ENCODE measurements at regions not wholly inside any gene's neighbourhood (a gene's known extent, or its start where the extent isn't known, plus 50 kb on each side); places are given as distances from the start of the nearest gene placed in this dataset.

DNA sequence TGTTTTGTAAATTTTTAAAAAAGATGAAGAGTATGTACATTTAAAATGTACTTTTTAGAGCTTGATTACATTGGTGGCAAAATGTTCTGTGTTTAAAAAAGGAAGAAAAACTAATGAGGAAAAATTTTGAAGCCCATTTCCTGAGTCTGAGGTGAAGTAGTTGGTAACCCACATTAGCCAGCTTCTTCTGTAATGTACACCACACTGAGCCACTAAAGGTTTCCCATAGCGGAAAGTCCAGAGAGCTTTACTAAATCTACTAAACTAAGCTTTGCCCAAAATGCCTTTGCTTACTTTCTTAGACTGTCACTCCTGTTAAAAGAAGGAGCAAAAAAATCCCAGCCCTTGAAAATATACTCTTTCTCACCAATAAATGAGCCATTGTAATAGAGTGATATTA, 804.8 kb upstream of the ZEB2 start:
- no peaks in the 10 kb centered on the region for H3K9me3 ChIP-seq (ENCODE audit: control insufficient read depth, insufficient read depth, low read depth, low read length)
- no peak for ATAC-seq
- no peak overlapping the region for H3K4me3 ChIP-seq (ENCODE audit: low read depth in 2 of 2, low read length in 2 of 2)
- in situ Hi-C loops (cut with HindIII; ENCODE audit: low pct_unique_long_range_greater_than_20kb, low sequenced_read_pairs), result no loop called here
- no TSS peak for BruUV-seq (replicated peaks)
- H3K36me3 ChIP-seq (ENCODE audit: control insufficient read depth, insufficient read depth, low read length), result no peaks in the 10 kb centered on the region
- ChIA-PET POLR2A (no interaction called here), CTCF (no interaction called here)
- TF ChIP-seq SIN3A (IDR thresholded peaks at IDR 0.05; ENCODE audit: borderline replicate concordance, insufficient read depth, low read depth, low read length), result no peak
- TF ChIP-seq, protein P1, sequence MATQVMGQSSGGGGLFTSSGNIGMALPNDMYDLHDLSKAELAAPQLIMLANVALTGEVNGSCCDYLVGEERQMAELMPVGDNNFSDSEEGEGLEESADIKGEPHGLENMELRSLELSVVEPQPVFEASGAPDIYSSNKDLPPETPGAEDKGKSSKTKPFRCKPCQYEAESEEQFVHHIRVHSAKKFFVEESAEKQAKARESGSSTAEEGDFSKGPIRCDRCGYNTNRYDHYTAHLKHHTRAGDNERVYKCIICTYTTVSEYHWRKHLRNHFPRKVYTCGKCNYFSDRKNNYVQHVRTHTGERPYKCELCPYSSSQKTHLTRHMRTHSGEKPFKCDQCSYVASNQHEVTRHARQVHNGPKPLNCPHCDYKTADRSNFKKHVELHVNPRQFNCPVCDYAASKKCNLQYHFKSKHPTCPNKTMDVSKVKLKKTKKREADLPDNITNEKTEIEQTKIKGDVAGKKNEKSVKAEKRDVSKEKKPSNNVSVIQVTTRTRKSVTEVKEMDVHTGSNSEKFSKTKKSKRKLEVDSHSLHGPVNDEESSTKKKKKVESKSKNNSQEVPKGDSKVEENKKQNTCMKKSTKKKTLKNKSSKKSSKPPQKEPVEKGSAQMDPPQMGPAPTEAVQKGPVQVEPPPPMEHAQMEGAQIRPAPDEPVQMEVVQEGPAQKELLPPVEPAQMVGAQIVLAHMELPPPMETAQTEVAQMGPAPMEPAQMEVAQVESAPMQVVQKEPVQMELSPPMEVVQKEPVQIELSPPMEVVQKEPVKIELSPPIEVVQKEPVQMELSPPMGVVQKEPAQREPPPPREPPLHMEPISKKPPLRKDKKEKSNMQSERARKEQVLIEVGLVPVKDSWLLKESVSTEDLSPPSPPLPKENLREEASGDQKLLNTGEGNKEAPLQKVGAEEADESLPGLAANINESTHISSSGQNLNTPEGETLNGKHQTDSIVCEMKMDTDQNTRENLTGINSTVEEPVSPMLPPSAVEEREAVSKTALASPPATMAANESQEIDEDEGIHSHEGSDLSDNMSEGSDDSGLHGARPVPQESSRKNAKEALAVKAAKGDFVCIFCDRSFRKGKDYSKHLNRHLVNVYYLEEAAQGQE (IDR thresholded peaks at IDR 0.05; ENCODE audit: insufficient read depth in 1 of 2, low read depth in 2 of 2, low read length in 1 of 2), result no peak
- TF ChIP-seq, protein P2, sequence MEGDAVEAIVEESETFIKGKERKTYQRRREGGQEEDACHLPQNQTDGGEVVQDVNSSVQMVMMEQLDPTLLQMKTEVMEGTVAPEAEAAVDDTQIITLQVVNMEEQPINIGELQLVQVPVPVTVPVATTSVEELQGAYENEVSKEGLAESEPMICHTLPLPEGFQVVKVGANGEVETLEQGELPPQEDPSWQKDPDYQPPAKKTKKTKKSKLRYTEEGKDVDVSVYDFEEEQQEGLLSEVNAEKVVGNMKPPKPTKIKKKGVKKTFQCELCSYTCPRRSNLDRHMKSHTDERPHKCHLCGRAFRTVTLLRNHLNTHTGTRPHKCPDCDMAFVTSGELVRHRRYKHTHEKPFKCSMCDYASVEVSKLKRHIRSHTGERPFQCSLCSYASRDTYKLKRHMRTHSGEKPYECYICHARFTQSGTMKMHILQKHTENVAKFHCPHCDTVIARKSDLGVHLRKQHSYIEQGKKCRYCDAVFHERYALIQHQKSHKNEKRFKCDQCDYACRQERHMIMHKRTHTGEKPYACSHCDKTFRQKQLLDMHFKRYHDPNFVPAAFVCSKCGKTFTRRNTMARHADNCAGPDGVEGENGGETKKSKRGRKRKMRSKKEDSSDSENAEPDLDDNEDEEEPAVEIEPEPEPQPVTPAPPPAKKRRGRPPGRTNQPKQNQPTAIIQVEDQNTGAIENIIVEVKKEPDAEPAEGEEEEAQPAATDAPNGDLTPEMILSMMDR (IDR thresholded peaks at IDR 0.05), result no peak
- no peaks in the 10 kb centered on the region for H3K27me3 ChIP-seq (ENCODE audit: control insufficient read depth, insufficient read depth, low read length)
- no peak for DNase-seq (ENCODE audit: low read depth, low spot score)
- intact Hi-C loops (cut with micrococcal nuclease; ENCODE audit: unreplicated experiment), result no loop called here
- H3K27ac ChIP-seq (ENCODE audit: low read length), result no peak overlapping the region
- no peaks in the 10 kb centered on the region for H3K4me1 ChIP-seq (ENCODE audit: control insufficient read depth, insufficient read depth, low read length)

- BruUV-seq (replicated peaks), result no TSS peak
- Histone ChIP-seq H3K27me3 (ENCODE audit: control insufficient read depth, insufficient read depth, low read length) (no peaks in the 10 kb centered on the region), H3K9me3 (ENCODE audit: control insufficient read depth, insufficient read depth, low read depth, low read length) (no peaks in the 10 kb centered on the region), H3K36me3 (ENCODE audit: control insufficient read depth, insufficient read depth, low read length) (no peaks in the 10 kb centered on the region), H3K27ac (ENCODE audit: low read length) (no peak overlapping the region), H3K4me1 (ENCODE audit: control insufficient read depth, insufficient read depth, low read length) (no peaks in the 10 kb centered on the region), H3K4me3 (ENCODE audit: low read depth in 2 of 2, low read length in 2 of 2) (no peak overlapping the region)
- in situ Hi-C loops (cut with HindIII; ENCODE audit: low pct_unique_long_range_greater_than_20kb, low sequenced_read_pairs) (no loop called here), intact Hi-C loops (cut with micrococcal nuclease; ENCODE audit: unreplicated experiment) (no loop called here)
- CTCF ChIA-PET, result no interaction called here
- TF ChIP-seq POLR2AphosphoS5 (IDR thresholded peaks at IDR 0.05; ENCODE audit: low read depth, low read length), result no peak
- TF ChIP-seq, protein P2 (IDR thresholded peaks at IDR 0.05), result no peak
- no peak for TF ChIP-seq TCF7L2 (IDR thresholded peaks at IDR 0.05; ENCODE audit: low read depth, low read length)
- TF ChIP-seq SIN3A (IDR thresholded peaks at IDR 0.05; ENCODE audit: borderline replicate concordance, insufficient read depth, low read depth, low read length), result no peak
- TF ChIP-seq, protein P1 (IDR thresholded peaks at IDR 0.05; ENCODE audit: insufficient read depth in 1 of 2, low read depth in 2 of 2, low read length in 1 of 2), result no peak
- POLR2A ChIA-PET, result no interaction called here
- ATAC-seq (no peak), DNase-seq (ENCODE audit: low read depth, low spot score) (no peak)
Measured at GRCh38 chr2:145323512-145323911, 803.6 kb upstream of the ZEB2 start.
